HT1080 (cell line): ENCODE measurements at regions not wholly inside any gene's neighbourhood (a gene's known extent, or its start where the extent isn't known, plus 50 kb on each side); places are given as distances from the start of the nearest gene placed in this dataset.
A peak's percentile ranks its signal among the peaks of the same experiment; 100 is the strongest.

Experiments used
- DNase-seq: peaks from one replicate; pipeline ENCODE4 v3.0.0-alpha.2; 2015; ENCODE audit warnings: low read depth

GRCh38 chr12:40552868-40553267, 139.4 kb upstream of the CNTN1 start:
- DNase-seq, result peak; percentile 62

DNA sequence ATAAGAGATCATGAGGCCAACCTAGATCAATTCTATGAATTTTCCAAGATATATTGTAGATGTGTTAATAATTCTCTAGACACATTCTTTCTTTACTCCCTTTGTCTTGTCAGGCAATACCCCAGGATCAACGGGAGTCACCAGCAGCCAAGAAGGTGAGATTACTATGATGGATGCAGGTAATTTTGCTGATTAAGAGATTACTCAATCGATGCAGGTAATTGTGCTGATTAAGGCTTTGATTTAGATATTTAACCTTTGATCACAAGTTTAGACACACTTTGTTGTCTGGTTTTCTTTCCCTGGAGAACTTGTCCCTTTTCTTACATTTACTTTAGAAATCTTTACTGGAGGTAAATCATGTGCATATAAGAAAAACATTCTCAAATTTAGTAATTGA, 134.3 kb upstream of the CNTN1 start:
- DNase-seq, result no peak

DNA sequence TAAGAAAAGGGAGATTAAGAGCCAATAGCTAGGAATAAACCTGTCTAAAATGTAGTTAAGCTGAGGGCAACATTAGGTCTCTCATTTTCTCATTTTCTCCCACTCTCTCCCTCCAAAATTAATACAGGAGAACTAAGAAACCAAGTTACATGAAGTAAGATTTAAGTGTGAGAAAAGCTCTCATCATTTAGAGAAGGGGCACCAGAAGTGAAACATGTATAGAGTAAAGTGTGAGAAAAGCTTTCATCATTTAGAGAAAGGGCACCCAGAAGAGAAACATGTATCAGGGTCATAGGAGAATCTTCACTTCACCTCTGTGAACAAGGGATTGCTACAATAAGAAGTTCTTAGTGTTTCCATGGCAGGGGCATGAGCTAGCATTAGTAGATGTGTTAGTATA, 132.4 kb upstream of the CNTN1 start:
- DNase-seq, result no peak

GRCh38 chr12:40560848-40561247, 131.4 kb upstream of the CNTN1 start:
- no peak for DNase-seq

DNA sequence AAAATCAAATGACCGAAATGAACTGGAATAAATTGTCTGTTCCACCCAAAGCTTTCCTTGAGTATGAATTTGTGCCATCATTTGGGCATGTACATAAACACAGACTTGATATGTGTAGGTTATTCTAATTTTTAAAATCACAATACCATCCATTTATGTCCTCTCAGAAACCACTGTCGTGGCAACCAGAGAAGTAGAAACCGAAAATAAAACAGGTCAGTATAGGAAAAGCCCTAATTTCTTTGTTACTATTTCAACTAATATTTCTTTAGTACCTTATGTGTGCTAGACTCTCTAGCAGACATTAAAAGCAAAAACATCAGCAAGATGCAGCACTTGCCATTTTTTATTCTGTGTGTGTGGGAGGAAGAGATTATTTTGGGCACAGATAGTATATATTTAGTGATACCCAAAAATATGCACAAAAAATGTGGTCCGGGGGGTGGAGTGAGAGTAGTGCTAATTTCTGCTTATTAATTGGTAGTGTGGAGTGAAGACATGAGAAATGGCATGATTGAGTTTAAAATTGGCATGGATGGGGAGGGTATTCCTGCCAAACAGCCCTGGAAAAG, 130.8 kb upstream of the CNTN1 start:
- DNase-seq, result no peak

DNA sequence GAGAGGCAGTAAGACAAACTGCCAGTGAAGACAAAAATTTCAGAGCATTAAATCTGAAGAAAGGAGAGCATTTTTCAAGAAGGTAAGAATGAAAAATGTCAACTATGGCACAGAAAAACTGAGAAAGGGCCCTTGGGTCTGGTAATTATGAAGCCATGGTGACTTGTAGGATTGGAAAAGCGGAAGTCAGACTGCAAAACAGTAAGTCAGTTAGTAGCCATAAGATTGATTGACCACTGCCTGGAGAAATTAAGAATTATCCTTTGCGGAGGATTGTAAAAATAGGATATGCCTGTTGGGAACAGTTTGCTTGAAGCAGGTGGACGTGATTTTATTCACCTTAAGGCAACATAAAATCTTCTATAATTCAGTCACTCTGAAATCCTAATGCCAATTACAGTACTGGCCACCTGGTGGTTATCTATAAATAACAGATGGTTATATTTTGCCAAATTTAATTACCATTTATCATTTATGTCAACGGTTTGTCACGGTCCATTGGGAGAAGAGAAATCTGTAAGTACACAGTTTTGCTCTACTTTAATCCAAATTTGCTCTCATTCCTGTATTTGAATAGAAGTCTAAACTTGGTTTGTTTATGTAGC, 127.1 kb upstream of the CNTN1 start:
- DNase-seq, result no peak

- no peak for DNase-seq
These were observed 126.0 kb upstream of the CNTN1 start for GRCh38 chr12:40566271-40566670.

GRCh38 chr12:40569626-40570179, 122.5 kb upstream of the CNTN1 start:
- peak; percentile 3 for DNase-seq

GRCh38 chr12:40573024-40573423, 119.2 kb upstream of the CNTN1 start:
- no peak for DNase-seq

DNA sequence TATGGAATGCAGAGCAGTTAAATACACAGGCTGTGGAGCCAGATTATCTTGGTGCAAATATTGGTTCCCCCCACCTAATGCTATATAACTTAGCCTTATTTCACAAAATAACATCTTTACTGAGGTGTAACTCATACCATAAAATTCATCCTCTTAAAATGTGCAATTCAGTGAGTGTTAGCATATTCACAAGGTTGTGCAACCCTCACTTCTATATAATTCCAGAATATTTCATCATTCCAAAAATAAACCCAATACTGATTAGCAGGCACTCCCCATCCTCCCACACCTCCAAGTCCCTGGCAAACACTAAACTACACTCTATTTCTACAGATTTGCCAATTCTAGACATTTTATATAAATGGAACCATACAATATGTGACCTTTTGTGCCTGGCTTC, 116.3 kb upstream of the CNTN1 start:
- no peak for DNase-seq

DNA sequence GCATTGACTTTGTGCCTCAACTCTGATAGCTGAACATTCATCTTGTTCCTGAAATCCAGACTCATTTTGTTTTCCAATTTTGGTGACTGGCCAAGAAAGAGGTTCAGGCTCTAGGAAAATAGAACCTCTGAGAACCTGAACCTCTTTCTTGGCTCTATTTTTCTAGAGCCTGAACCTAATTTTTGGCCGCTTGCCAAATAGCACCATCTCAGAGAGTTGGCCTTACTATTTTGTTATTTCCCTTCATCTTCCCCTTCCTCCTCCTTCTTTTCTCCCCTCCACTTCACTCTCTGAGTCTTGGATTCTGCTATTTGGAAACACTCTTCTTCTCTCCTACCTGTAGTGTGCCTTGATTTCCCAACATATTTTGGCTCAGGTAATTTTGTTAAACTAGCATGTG, 114.4 kb upstream of the CNTN1 start:
- DNase-seq, result no peak

- no peak for DNase-seq
These were observed 112.6 kb upstream of the CNTN1 start for GRCh38 chr12:40579687-40580086.

DNA sequence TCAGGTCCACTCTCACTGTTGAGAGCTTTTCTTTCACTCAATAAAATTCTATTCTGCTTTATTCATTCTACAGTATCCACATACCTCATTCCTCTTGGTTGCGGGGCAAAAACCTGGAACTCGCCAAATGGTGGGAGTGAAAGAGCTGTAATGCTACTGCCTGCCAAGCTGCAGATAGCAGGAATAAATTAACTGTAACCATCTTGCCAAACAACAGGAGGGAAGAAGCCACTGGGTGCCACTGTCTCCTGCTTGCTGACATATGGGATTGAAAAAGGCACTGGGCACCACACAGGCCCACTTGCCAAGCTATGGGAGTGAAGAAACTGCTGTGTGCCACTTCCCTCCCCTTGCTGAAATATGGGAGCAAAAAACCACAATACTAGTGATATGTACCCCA, 111.9 kb upstream of the CNTN1 start:
- DNase-seq, result no peak

GRCh38 chr12:40581889-40582288, 110.3 kb upstream of the CNTN1 start:
- no peak for DNase-seq

- DNase-seq, result no peak
These were observed 108.5 kb upstream of the CNTN1 start for GRCh38 chr12:40583743-40584142.

DNA sequence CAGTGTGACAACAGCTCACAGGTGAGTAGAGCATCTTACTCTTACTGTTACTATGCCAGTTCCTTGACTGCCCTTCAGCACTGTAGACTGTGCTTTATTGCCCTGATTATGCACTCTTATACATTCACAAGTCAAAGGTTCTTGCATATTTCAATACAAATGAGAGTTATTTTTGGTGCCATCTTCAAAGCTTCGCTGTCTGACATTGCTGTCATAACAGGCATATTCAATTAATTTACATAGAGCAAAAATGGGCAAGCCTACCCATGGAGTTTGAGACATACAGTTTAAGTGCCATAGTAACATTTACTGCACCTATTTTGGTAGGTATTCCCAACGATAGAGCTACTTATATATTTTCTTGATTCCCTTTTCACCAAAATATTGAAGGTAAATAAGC, 107.5 kb upstream of the CNTN1 start:
- no peak for DNase-seq

DNA sequence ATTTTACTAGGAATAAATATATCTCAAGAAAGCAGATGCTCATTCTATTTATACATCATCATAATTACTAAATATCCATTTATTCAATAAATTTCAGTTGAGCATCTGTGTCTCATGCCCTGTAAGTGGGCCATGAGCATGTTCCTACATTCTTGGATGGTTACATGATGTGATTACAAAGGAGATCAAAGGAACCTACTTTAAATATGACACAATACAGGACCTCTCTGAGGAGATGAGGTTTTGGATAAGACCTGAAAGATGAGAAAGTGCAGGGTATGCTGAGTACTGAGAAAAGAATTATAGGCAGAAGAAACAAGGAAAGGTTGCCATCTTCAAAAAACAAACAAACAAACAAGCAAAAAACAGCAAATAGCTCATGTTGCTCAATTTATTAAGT, 105.4 kb upstream of the CNTN1 start:
- DNase-seq, result no peak

DNA sequence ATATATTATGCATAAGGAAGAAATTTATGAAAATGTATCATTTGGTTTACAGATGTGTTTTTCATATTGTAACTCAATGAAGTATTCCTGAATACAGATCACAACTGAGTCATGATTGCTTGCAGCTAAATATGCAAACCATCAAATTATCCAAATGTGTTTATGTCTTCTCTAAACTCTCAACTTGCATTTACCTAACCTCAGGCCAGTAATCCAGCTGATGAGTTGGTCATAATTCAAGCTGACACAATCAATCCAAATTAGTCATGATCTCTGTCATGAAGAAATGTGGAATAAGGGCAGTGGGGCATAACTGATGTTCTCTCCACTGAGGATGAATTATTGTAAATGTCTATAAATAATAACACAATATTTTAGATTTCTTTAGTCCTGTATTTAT, 104.8 kb upstream of the CNTN1 start:
- no peak for DNase-seq

DNA sequence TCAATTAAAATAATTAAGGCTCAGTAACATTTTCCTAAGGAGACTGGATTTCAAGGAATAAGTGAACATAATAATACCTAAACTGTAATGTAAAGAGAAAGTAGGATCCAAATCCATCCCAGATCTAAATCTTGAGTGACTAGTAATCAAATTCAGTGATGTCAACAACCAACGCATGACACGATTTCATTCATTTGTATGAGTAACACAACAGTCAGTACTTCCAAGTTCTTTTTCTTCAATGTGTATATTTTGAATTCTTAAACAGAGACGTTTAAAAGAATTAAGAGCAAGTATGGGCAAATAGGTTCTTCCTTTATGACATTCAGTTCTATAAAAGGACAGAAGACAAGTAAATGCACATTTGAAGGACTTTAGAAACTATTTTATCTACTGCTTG, 104.3 kb upstream of the CNTN1 start:
- no peak for DNase-seq

GRCh38 chr12:40597133-40597532, 95.1 kb upstream of the CNTN1 start:
- no peak for DNase-seq

DNA sequence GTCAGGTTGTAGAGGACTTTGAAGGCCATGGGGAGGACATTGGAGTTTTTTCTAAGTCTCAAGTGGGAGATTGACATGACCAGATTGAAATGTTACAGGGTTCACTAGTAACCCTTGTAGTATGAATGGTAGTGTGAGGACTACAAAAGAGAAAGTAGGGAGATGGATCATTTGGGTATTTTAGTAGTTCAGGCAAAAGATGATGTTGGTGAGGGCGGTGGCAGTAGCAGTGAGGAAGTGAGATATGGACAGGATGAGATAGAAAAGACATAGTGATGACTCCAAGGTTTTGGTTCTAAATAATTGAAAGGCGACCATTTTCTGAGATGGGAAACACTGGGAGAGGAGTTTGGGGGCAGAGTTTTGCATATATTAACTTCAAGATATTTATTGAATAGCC, 94.2 kb upstream of the CNTN1 start:
- DNase-seq, result no peak

DNA sequence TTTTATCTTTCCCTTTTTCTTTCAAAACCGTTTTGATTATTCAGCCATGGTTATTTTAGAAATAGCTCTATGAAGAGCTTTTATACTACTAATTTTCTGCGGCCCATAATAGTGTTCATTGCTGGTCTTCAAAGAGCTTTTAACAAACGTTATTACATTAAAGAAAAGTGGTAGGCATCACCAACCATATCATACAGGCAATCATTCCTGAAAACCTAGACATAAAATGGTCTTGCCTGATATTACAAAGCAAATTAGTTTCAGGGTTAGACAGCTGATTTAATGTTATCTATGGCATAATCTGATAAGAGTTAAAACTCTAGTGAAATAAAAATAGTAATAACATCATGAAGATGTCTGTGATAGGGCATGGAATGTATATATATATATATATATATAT, 89.7 kb upstream of the CNTN1 start:
- DNase-seq, result no peak

DNA sequence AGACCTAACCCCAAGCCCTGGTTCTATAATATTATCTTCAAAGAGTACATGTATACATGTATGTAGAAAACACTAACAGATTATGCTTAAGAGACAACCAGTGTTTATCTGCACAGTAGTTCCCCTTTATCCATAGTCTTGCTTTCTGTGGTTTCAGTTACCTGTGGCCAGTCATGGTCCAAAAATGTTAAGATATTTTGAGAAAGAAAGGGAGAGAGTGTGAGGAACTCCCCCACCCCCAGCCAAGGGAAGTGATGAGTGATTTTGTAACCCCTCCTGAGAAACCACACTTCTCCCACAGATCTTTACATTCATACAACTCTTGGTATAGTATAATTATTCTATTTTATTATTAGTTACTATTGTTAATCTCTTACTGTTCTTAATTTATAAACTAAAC, 77.3 kb upstream of the CNTN1 start:
- no peak for DNase-seq

GRCh38 chr12:40615590-40615989, 76.6 kb upstream of the CNTN1 start:
- DNase-seq, result no peak
